ENCODE measurements at regions not wholly inside any gene's neighbourhood (a gene's known extent, or its start where the extent isn't known, plus 50 kb on each side); places are given as distances from the start of the nearest gene placed in this dataset.

GRCh38 chr15:46956881-46957280 is 760.4 kb upstream of the SEMA6D start:
- no peaks in the 10 kb centered on the region; the same call in 1 of the 2 replicates for H3K23me2 ChIP-seq (ENCODE audit: low read depth, low read length)
- WGBS, 2 experiments (ENCODE audit: extremely low coverage in 1 of 2, insufficient coverage in 1 of 2, insufficient read length in 1 of 2, insufficient replicate concordance in 2 of 2, low coverage in 1 of 2, low lambda C conversion rate in 2 of 2, missing lambda C conversion rate in 1 of 2), result 87% methylated on average over 1 of the region's 1 CpG; no CpG with 5 or more reads in 1 of the 2 experiments
- CTCF ChIA-PET (ENCODE audit: partially characterized antibody), result no interaction called here

More at GRCh38 chr15:46956881-46957280, 760.4 kb upstream of the SEMA6D start:
- Histone ChIP-seq H2BK12ac (ENCODE audit: low read depth, low read length) (no peak overlapping the region), H3K79me2 (ENCODE audit: control insufficient read depth in 1 of 2, insufficient read depth in 2 of 2, low read length in 2 of 2) (no peaks in the 10 kb centered on the region), H3K9ac (replicated peaks in 1 of 4; ENCODE audit: extremely low read depth in 1 of 4, low read depth in 3 of 4, low read length in 3 of 4) (no peak overlapping the region), H3K4ac (replicated peaks; ENCODE audit: insufficient read length, low read depth, low read length) (no peak overlapping the region), H3K36me3 (ENCODE audit: control insufficient read depth in 2 of 4, insufficient read depth in 4 of 4, low read length in 3 of 4) (no peaks in the 10 kb centered on the region), H3K27ac (ENCODE audit: low read depth, low read length) (no peak overlapping the region), H4K20me1 (replicated peaks in 1 of 2; ENCODE audit: control insufficient read depth in 1 of 2, insufficient read depth in 2 of 2, low read length in 2 of 2) (no peaks in the 10 kb centered on the region), H3K4me2 (ENCODE audit: insufficient read depth in 1 of 2, low read depth in 2 of 2, low read length in 2 of 2) (no peak overlapping the region), H2BK5ac (ENCODE audit: low read depth, low read length) (no peak overlapping the region), H3K18ac (ENCODE audit: extremely low read depth, low read length) (no peak overlapping the region), H3K27me3 (replicated peaks in 1 of 4; ENCODE audit: control insufficient read depth in 3 of 4, extremely low read depth in 1 of 4, insufficient read depth in 3 of 4, low read length in 3 of 4) (no peaks in the 10 kb centered on the region), H3K4me1 (replicated peaks in 1 of 4; ENCODE audit: control insufficient read depth in 3 of 4, insufficient read depth in 4 of 4, low read length in 3 of 4) (no peaks in the 10 kb centered on the region), H3K4me3 (ENCODE audit: extremely low read depth in 1 of 4, insufficient read depth in 2 of 4, low read depth in 3 of 4, low read length in 4 of 4) (no peak overlapping the region), H4K91ac (replicated peaks; ENCODE audit: insufficient read length, low read length) (no peak overlapping the region), H2BK120ac (replicated peaks; ENCODE audit: low read depth, low read length) (no peak overlapping the region), H2AFZ (ENCODE audit: low read length) (no peak overlapping the region), H4K5ac (ENCODE audit: insufficient read length, low read depth, low read length) (no peak overlapping the region), H3K23ac (ENCODE audit: insufficient read length) (no peak overlapping the region), H3K9me3 (ENCODE audit: insufficient read depth in 2 of 2, low read depth in 1 of 2, low read length in 1 of 2) (no peaks in the 10 kb centered on the region), H4K8ac (ENCODE audit: extremely low read depth, insufficient read depth, low read length) (no peak overlapping the region), H3K14ac (ENCODE audit: insufficient read length) (no peak overlapping the region), H2AK5ac (ENCODE audit: low read depth, low read length) (no peak overlapping the region), H2BK20ac (ENCODE audit: low read length) (no peak overlapping the region), H3K79me1 (ENCODE audit: low read depth, low read length) (no peaks in the 10 kb centered on the region), H3K56ac (replicated peaks; ENCODE audit: insufficient read length, low read depth, low read length) (no peak overlapping the region), H2BK15ac (ENCODE audit: low read length) (no peak overlapping the region)
- DNase-seq (ENCODE audit: low read depth in 1 of 2, low spot score in 2 of 2), result no peak
- no peak for FAIRE-seq
- no peak for TF ChIP-seq CHD2 (IDR thresholded peaks at IDR 0.05; ENCODE audit: low read length)
- TF ChIP-seq USF2 (IDR thresholded peaks at IDR 0.05; ENCODE audit: low read length), result no peak
- POLR2A ChIA-PET (ENCODE audit: partially characterized antibody), result no interaction called here

All from H1 (cell line).